KMS-11 (cell line): ENCODE measurements at regions not wholly inside any gene's neighbourhood (a gene's known extent, or its start where the extent isn't known, plus 50 kb on each side); places are given as distances from the start of the nearest gene placed in this dataset.

Experiments used
- H2AFZ ChIP-seq: fragments of 200-600 bp; sonication (generic); 2 replicates; pipeline ENCODE4 v1.6.1; 2016; ENCODE audit warnings: antibody characterized with exemption, mixed run types, low read depth
- H3K27ac ChIP-seq: fragments of 200-600 bp; sonication (generic); 2 replicates; pipeline ENCODE4 v1.6.1; 2016; ENCODE audit warnings: mild to moderate bottlenecking, mixed run types
- H3K27me3 ChIP-seq: fragments of 200-600 bp; sonication (generic); 2 replicates; pipeline ENCODE4 v1.6.1; 2017; ENCODE audit warnings: mild to moderate bottlenecking, low read depth, mixed run types, moderate library complexity; ENCODE audit not compliant: insufficient read depth
- H3K36me3 ChIP-seq: fragments of 200-600 bp; sonication (generic); 2 replicates; pipeline ENCODE4 v1.6.1; 2017; ENCODE audit warnings: mild to moderate bottlenecking, mixed run types; ENCODE audit not compliant: insufficient read depth
- H3K4me1 ChIP-seq: fragments of 200-600 bp; sonication (generic); 2 replicates; pipeline ENCODE4 v1.6.1; 2016; ENCODE audit warnings: mild to moderate bottlenecking, low read depth, mixed run types; ENCODE audit not compliant: poor library complexity, severe bottlenecking
- H3K4me2 ChIP-seq: fragments of 200-600 bp; sonication (generic); 2 replicates; pipeline ENCODE4 v1.7.0; 2016; ENCODE audit warnings: mild to moderate bottlenecking, mixed run types
- H3K4me3 ChIP-seq: fragments of 200-600 bp; sonication (generic); IDR thresholded peaks from 2 replicates; pipeline ENCODE4 v1.6.1; 2017; ENCODE audit warnings: low read depth, low read length, mixed read lengths; ENCODE audit not compliant: insufficient read depth
- H3K79me2 ChIP-seq: fragments of 200-600 bp; sonication (generic); 2 replicates; pipeline ENCODE4 v1.6.1; 2016; ENCODE audit warnings: low read depth, mixed run types; ENCODE audit not compliant: insufficient read depth
- H3K9ac ChIP-seq: fragments of 200-600 bp; sonication (generic); 2 replicates; pipeline ENCODE4 v1.6.1; 2016; ENCODE audit warnings: mild to moderate bottlenecking, mixed run types
- H4K20me1 ChIP-seq: fragments of 200-600 bp; sonication (generic); 2 replicates; pipeline ENCODE4 v1.6.1; 2016; ENCODE audit warnings: mild to moderate bottlenecking, mixed run types; ENCODE audit not compliant: insufficient read depth
- TF ChIP-seq, protein P1 (sequence below): fragments of 200-600 bp; sonication (generic); conservative IDR thresholded peaks from 2 replicates; pipeline ENCODE4 v1.6.1; 2017; ENCODE audit warnings: low read depth, mild to moderate bottlenecking, antibody characterized with exemption, low read length, moderate library complexity, mixed read lengths

DNA sequence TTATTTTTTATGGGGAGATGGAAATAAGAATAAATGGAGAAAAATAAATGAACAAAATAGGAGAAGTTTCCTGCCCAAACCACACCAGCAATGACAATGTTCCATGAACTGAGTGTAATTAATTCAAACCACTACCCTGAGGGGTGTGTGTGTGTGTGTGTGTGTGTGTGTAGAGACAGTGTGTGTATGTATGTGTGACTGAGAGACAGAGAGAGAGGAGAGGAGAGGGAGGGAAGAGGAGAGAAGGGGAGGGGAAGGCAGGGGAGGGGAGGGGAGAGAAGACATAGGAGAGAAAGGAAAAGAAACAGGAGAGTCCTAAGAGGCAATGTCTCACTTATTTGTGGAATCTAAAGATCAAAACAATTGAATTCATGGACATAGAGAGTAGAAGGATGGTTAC is 65.0 kb upstream of the POU2AF1 start:
- Histone ChIP-seq H3K27me3 (no peaks in the 10 kb centered on the region), H3K9ac (no peak overlapping the region), H2AFZ (no peak overlapping the region), H3K4me1 (peaks cover 65% of the 10 kb centered on the region), H4K20me1 (no peaks in the 10 kb centered on the region), H3K4me3 (no peak overlapping the region), H3K4me2 (no peak overlapping the region), H3K79me2 (no peaks in the 10 kb centered on the region), H3K27ac (no peak overlapping the region), H3K36me3 (no peaks in the 10 kb centered on the region)
- TF ChIP-seq, protein P1, sequence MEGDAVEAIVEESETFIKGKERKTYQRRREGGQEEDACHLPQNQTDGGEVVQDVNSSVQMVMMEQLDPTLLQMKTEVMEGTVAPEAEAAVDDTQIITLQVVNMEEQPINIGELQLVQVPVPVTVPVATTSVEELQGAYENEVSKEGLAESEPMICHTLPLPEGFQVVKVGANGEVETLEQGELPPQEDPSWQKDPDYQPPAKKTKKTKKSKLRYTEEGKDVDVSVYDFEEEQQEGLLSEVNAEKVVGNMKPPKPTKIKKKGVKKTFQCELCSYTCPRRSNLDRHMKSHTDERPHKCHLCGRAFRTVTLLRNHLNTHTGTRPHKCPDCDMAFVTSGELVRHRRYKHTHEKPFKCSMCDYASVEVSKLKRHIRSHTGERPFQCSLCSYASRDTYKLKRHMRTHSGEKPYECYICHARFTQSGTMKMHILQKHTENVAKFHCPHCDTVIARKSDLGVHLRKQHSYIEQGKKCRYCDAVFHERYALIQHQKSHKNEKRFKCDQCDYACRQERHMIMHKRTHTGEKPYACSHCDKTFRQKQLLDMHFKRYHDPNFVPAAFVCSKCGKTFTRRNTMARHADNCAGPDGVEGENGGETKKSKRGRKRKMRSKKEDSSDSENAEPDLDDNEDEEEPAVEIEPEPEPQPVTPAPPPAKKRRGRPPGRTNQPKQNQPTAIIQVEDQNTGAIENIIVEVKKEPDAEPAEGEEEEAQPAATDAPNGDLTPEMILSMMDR = no peak

DNA sequence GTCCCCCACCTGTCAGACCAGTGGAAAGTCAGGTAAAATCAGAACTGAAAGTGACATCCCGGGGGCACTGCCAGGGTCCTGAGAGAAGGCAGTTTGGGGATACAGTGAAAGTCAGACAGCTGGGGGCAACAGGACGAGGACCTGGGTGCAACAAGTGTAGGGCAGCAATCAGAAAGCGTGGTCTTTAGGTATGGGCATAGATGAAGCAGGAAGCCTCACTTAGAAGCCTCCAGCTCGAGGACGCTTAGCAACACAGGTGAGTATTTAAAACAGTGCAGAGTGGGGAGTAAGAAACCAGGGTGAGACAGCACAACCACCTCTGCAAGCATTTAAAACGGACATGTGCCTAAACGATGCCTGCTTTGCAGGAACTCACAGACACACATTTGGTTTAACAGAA is 64.6 kb upstream of the POU2AF1 start:
- Histone ChIP-seq H3K36me3 (no peaks in the 10 kb centered on the region), H3K27ac (no peak overlapping the region), H3K4me3 (no peak overlapping the region), H3K4me2 (no peak overlapping the region), H3K4me1 (peaks cover 69% of the 10 kb centered on the region), H4K20me1 (no peaks in the 10 kb centered on the region), H3K27me3 (no peaks in the 10 kb centered on the region), H3K79me2 (no peaks in the 10 kb centered on the region), H2AFZ (no peak overlapping the region), H3K9ac (no peak overlapping the region)
- TF ChIP-seq, protein P1 = no peak

DNA sequence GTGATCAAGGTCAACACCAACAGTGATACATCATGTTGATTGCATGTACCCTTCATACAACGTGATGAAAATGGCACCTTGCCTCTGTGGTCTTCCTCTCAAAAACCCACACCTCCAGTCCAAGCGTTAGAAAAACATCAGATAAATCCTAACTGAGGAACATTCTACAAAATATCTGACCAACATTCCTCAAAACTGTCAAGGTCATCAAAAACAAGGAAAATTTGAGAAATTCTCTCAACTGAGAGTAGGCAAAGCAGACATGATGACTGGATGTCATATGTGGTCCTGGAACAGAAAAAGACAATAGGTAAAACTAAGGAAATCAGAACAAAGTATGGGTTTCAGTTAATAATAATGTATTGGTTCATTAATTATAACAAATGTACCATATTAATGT is 64.0 kb upstream of the POU2AF1 start:
- H3K36me3 ChIP-seq = no peaks in the 10 kb centered on the region
- no peaks in the 10 kb centered on the region for H4K20me1 ChIP-seq
- no peaks in the 10 kb centered on the region for H3K27me3 ChIP-seq
- H3K27ac ChIP-seq = no peak overlapping the region
- TF ChIP-seq, protein P1 = no peak
- no peak overlapping the region; the same call in 1 of the 2 replicates for H3K4me2 ChIP-seq
- peaks cover 75% of the 10 kb centered on the region for H3K4me1 ChIP-seq
- H3K4me3 ChIP-seq = no peak overlapping the region
- no peak overlapping the region for H2AFZ ChIP-seq
- H3K9ac ChIP-seq = no peak overlapping the region
- no peaks in the 10 kb centered on the region for H3K79me2 ChIP-seq

DNA sequence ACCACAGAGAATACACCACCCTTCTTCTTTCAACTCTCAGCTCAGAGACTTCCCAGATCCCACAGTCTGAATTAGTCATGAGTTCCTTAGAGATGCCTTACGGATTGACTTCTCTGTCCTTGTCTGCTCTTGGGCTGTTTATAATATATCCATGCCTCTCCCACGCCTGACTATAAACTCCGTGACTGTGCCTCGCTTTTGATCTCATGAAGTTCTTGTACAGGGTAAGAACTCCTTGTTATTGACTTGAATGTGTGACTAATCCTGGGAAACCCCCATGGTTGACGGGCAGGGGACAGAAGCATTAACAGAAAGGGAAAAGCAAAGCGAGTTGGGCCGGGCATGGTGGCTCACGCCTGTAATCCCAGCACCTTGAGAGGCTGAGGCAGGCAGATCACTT is 62.4 kb upstream of the POU2AF1 start:
- Histone ChIP-seq H3K4me3 (no peak overlapping the region), H3K36me3 (no peaks in the 10 kb centered on the region), H3K9ac (no peak overlapping the region), H3K4me2 (0 out of 2 replicates have a peak overlapping the region, but pooled peaks have one; percentile 93), H3K27me3 (no peaks in the 10 kb centered on the region), H3K79me2 (no peaks in the 10 kb centered on the region), H4K20me1 (no peaks in the 10 kb centered on the region), H2AFZ (no peak overlapping the region), H3K27ac (peak overlapping the region; percentile 96; the same call in 1 of the 2 replicates), H3K4me1 (peaks cover 84% of the 10 kb centered on the region)
- TF ChIP-seq, protein P1 = no peak
